ENCODE measurements at regions not wholly inside any gene's neighbourhood (a gene's known extent, or its start where the extent isn't known, plus 50 kb on each side); places are given as distances from the start of the nearest gene placed in this dataset.

GRCh38 chr20:52812231-52812847 lies 159.8 kb upstream of the TSHZ2 start:
- TF ChIP-seq FOS (IDR thresholded peaks at IDR 0.05; ENCODE audit: low read depth, low read length) = no peak
- no peak for TF ChIP-seq RAD21 (IDR thresholded peaks at IDR 0.05; ENCODE audit: low read length)
- no peak for TF ChIP-seq RFX5 (IDR thresholded peaks at IDR 0.05; ENCODE audit: low read depth, low read length)
- no peak for TF ChIP-seq CTCF (conservative IDR thresholded peaks at IDR 0.05; ENCODE audit: low read depth, low read length)
- TF ChIP-seq MAFK (IDR thresholded peaks at IDR 0.05; ENCODE audit: low read depth, low read length) = no peak
- no peak for TF ChIP-seq NFE2L2 (IDR thresholded peaks at IDR 0.05; ENCODE audit: low read depth, low read length)
- no peak for TF ChIP-seq USF2 (IDR thresholded peaks at IDR 0.05; ENCODE audit: low read depth, low read length)
- no peak for TF ChIP-seq POLR2A (IDR thresholded peaks at IDR 0.05; ENCODE audit: low read depth, low read length)
- TF ChIP-seq MAZ (IDR thresholded peaks at IDR 0.05; ENCODE audit: borderline replicate concordance, low read depth, low read length) = no peak
- no peak for TF ChIP-seq CEBPB (IDR thresholded peaks at IDR 0.05; ENCODE audit: low read depth, low read length)
- no peak for TF ChIP-seq ELK1 (IDR thresholded peaks at IDR 0.05; ENCODE audit: borderline replicate concordance, low read depth, low read length)
- no peak for TF ChIP-seq RCOR1 (IDR thresholded peaks at IDR 0.05; ENCODE audit: insufficient replicate concordance, low read length)
- TF ChIP-seq MXI1 (IDR thresholded peaks at IDR 0.05; ENCODE audit: borderline replicate concordance, low read depth, low read length) = no peak
- H4K5ac ChIP-seq (ENCODE audit: low read depth, low read length) = no peak overlapping the region
- in situ Hi-C loops (cut with MboI; ENCODE audit: low sequenced_read_pairs) = no loop called here
- ChIA-PET CTCF (no interaction called here), POLR2A (ENCODE audit: unreplicated experiment) (no interaction called here)
- no peak overlapping the region for H4K91ac ChIP-seq (ENCODE audit: insufficient read depth, low read depth, low read length)
- H2AK9ac ChIP-seq (replicated peaks; ENCODE audit: low read depth, low read length, poor library complexity) = no peak overlapping the region
- no peaks in the 10 kb centered on the region for H3K9me1 ChIP-seq (ENCODE audit: insufficient read depth, low read length)
- H4K8ac ChIP-seq (ENCODE audit: low read depth in 2 of 2, low read length in 2 of 2) = no peak overlapping the region
- dilution Hi-C loops (cut with HindIII; ENCODE audit: low sequenced_read_pairs, unreplicated experiment) = no loop called here
- no TSS peak for BruUV-seq (replicated peaks)
- H2BK20ac ChIP-seq (ENCODE audit: low read depth, low read length) = no peak overlapping the region
- no peaks in the 10 kb centered on the region for H3K79me1 ChIP-seq (ENCODE audit: low read depth in 1 of 2, low read length in 2 of 2)
- no peak overlapping the region for H3K4me2 ChIP-seq (ENCODE audit: low read depth, low read length)
- H3K27ac ChIP-seq (ENCODE audit: insufficient read depth, low read length) = no peak overlapping the region
- no peak overlapping the region for H2AK5ac ChIP-seq (ENCODE audit: low read depth, low read length)
- H3K4me3 ChIP-seq (ENCODE audit: insufficient read depth, low read depth, low read length) = no peak overlapping the region
- H3K23ac ChIP-seq (ENCODE audit: low read depth, low read length) = no peak overlapping the region
- no peaks in the 10 kb centered on the region for H3K9me3 ChIP-seq (ENCODE audit: control insufficient read depth, insufficient read depth, low read length)
- no peaks in the 10 kb centered on the region for H4K20me1 ChIP-seq (ENCODE audit: insufficient read depth, low read length)
- no peaks in the 10 kb centered on the region for H3K27me3 ChIP-seq (ENCODE audit: control insufficient read depth, insufficient read depth, low read length)
- DNase-seq = no peak
- no peak overlapping the region for H2BK120ac ChIP-seq (ENCODE audit: low read depth, low read length)
- no peak overlapping the region for H3K14ac ChIP-seq (replicated peaks; ENCODE audit: low read depth, low read length)
- intact Hi-C loops (cut with micrococcal nuclease) = no loop called here
- H3K4ac ChIP-seq (ENCODE audit: low read depth, low read length) = no peak overlapping the region
- no peak overlapping the region for H3K9ac ChIP-seq (ENCODE audit: low read depth, low read length)
- no peak overlapping the region for H2BK15ac ChIP-seq (ENCODE audit: low read depth, low read length)
- no peak overlapping the region for H2AFZ ChIP-seq (replicated peaks; ENCODE audit: low read length, poor library complexity)
- H2BK5ac ChIP-seq (ENCODE audit: low read depth, low read length, poor library complexity, severe bottlenecking) = no peak overlapping the region
- H3K18ac ChIP-seq (ENCODE audit: low read depth, low read length) = no peak overlapping the region
- H3K56ac ChIP-seq (ENCODE audit: extremely low read depth, insufficient read depth, low read length) = no peak overlapping the region
- 37% methylated on average over 2 of the region's 4 CpGs; no CpG with 5 or more reads in 1 of the 2 experiments for WGBS, 2 experiments (ENCODE audit: extremely low coverage in 2 of 2, insufficient read length in 1 of 2)
- no peaks in the 10 kb centered on the region for H3K4me1 ChIP-seq (ENCODE audit: control insufficient read depth, insufficient read depth, low read length)
- ATAC-seq (ENCODE audit: low read depth) = no peak
- H3K36me3 ChIP-seq (ENCODE audit: control insufficient read depth, insufficient read depth, low read length) = no peaks in the 10 kb centered on the region

Measured in IMR-90 (cell line).